Tibial nerve (tissue), 4 donors: ENCODE measurements at regions not wholly inside any gene's neighbourhood (a gene's known extent, or its start where the extent isn't known, plus 50 kb on each side); places are given as distances from the start of the nearest gene placed in this dataset.

ENCODE experiments used
- DNase-seq, 2 donors: peaks; one replicate each; pipeline ENCODE4 v3.0.0-alpha.2; 2019; ENCODE audit warnings: low spot score in 2 of 2
- H3K27ac ChIP-seq, 4 donors: fragments of 200-600 bp; sonication (generic) in 3 of 4; one replicate each; pipeline ENCODE4 v1.5.1; 2017 to 2019; ENCODE audit warnings: mild to moderate bottlenecking in 1 of 4
- H3K27me3 ChIP-seq, 2 donors: fragments of 200-600 bp; sonication (generic) in 1 of 2; one replicate each; pipeline versions ENCODE4 v1.5.1 to v1.6.0; 2017 to 2019
- H3K36me3 ChIP-seq, 3 donors: fragments of 200-600 bp; sonication (generic); one replicate each; pipeline ENCODE4 v1.5.1; 2018 to 2019
- H3K4me1 ChIP-seq, 4 donors: fragments of 200-600 bp; sonication (generic) in 3 of 4; one replicate each; pipeline ENCODE4 v1.5.1; 2017 to 2019
- H3K4me3 ChIP-seq, 4 donors: fragments of 200-600 bp; sonication (generic) in 3 of 4; one replicate each; pipeline ENCODE4 v1.5.1; 2017 to 2019; ENCODE audit warnings: mild to moderate bottlenecking in 1 of 4, moderate library complexity in 1 of 4
- H3K9me3 ChIP-seq, 4 donors: fragments of 200-600 bp; sonication (generic) in 3 of 4; one replicate each; pipeline ENCODE4 v1.5.1; 2017 to 2019
- EP300 ChIP-seq, 2 donors: sonication (generic); formaldehyde crosslinking; IDR thresholded peaks; one replicate each; pipeline ENCODE4 v1.6.1; 2017; ENCODE audit warnings: antibody characterized with exemption in 2 of 2, mild to moderate bottlenecking in 1 of 2
- POLR2A ChIP-seq, 2 donors: fragments of 450-650 bp; IDR thresholded peaks; one replicate each; pipeline ENCODE4 v1.6.1; 2017; ENCODE audit warnings: antibody characterized with exemption in 2 of 2, mild to moderate bottlenecking in 2 of 2, moderate library complexity in 2 of 2
- WGBS, 2 donors: methylation state at CpG; one replicate each; pipeline ENCODE4 v1.1.5; 2018; 5-methylcytosine and 5-hydroxymethylcytosine counted together
- TF ChIP-seq, protein P1 (sequence below), 5 experiments: fragments of 200-600 bp in 3 of 5; fragments of 450-650 bp in 2 of 5; sonication (generic) in 3 of 5; IDR thresholded peaks; one replicate each; pipeline ENCODE4 v1.5.1; 2016 to 2019; ENCODE audit warnings: antibody characterized with exemption in 5 of 5, mild to moderate bottlenecking in 3 of 5, moderate library complexity in 2 of 5

DNA sequence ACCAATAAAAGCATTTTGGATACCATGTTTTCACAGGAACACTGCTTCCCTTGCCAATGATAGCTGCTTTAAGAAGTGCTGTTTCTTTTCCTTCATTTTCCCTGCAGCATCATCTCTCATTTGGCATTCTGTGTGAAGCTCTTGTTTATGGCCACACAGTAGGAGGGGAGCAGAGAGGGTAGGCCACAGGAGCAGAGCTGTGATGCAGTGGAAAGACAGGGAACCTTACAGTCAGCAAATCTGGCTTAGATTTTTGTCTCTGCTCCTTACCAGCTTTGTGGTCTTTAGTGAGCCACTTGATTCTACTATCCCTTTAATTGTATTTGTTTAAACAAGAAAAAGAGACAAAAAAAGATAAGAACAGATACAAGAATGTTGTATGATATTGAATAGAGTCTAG, 138.7 kb downstream of the RPL22L1 start:
- Histone ChIP-seq H3K4me3 (no peak overlapping the region), H3K27me3 (no peaks in the 10 kb centered on the region), H3K4me1 (peaks cover 0 to 7% (median 2%) of the 10 kb centered on the region in 4 donors), H3K9me3 (no peaks in the 10 kb centered on the region), H3K36me3 (no peaks in the 10 kb centered on the region), H3K27ac (no peak overlapping the region)
- TF ChIP-seq, protein P1, sequence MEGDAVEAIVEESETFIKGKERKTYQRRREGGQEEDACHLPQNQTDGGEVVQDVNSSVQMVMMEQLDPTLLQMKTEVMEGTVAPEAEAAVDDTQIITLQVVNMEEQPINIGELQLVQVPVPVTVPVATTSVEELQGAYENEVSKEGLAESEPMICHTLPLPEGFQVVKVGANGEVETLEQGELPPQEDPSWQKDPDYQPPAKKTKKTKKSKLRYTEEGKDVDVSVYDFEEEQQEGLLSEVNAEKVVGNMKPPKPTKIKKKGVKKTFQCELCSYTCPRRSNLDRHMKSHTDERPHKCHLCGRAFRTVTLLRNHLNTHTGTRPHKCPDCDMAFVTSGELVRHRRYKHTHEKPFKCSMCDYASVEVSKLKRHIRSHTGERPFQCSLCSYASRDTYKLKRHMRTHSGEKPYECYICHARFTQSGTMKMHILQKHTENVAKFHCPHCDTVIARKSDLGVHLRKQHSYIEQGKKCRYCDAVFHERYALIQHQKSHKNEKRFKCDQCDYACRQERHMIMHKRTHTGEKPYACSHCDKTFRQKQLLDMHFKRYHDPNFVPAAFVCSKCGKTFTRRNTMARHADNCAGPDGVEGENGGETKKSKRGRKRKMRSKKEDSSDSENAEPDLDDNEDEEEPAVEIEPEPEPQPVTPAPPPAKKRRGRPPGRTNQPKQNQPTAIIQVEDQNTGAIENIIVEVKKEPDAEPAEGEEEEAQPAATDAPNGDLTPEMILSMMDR (IDR thresholded peaks at IDR 0.05): no peak
- TF ChIP-seq POLR2A (IDR thresholded peaks at IDR 0.05) (no peak), EP300 (IDR thresholded peaks at IDR 0.05) (no peak)
- DNase-seq: no peak

DNA sequence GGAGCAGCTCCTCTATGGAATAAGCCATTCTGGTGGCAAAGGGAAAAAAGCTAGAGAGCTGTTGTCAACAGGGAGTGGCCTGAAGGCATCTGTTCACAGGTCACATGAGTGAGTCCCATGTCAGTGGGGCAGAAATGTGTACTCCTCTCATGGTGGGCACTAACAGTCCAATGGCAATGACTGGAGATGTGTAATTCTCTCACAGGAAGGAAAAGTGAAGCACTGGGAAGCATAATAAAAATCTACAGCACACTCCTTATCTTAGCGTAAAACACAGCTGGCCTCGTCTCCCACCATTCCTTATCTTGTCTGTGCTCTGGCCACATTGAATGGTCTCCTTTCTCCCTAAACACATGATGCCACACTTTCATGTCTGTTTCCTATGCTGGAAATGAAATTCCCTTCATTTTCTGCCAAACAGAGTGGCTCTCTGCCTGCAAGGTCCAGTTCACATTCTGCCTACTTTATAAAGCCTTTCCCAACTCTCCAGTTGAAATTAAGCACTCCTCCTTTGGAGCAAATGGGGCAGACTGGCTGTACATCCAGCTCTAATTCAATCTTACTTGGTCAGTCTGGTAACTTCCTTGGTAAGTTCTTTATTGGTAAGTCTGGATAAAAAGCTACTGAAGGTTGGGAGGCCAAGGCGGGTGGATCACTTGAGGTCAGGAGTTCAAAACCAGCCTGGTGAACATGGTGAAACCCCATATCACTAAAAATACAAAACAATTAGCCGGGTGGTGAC, 139.8 kb downstream of the RPL22L1 start:
- H3K4me1 ChIP-seq: peaks cover 0 to 12% (median 2%) of the 10 kb centered on the region in 4 donors
- H3K9me3 ChIP-seq: no peaks in the 10 kb centered on the region
- TF ChIP-seq POLR2A (IDR thresholded peaks at IDR 0.05): no peak
- TF ChIP-seq, protein P1 (IDR thresholded peaks at IDR 0.05): no peak
- no peak for TF ChIP-seq EP300 (IDR thresholded peaks at IDR 0.05)
- H3K27me3 ChIP-seq: no peaks in the 10 kb centered on the region
- 96 to 97% methylated on average over 4 of the region's 4 CpGs for WGBS, 2 donors
- no peak overlapping the region for H3K27ac ChIP-seq
- no peak overlapping the region for H3K4me3 ChIP-seq
- no peak for DNase-seq
- H3K36me3 ChIP-seq: no peaks in the 10 kb centered on the region

DNA sequence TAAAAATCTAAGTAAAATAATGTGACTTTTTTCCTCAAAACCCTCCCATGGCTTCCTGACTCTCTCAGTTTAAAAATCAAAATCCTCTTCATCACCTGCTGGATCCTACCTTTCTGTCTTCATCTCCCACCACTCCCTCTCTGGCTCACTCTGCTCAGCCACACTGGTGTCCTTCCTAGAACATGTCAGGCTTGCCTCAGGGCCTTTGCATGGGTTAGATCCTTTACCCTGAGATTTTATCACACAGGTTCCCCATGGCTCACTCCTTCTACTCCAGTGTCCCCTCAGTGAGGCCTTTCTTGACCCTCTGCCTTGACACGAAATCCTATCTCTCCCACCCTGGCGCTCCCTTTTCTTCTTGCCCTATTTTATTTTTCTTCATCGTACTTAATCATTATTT, 141.8 kb downstream of the RPL22L1 start:
- 92 to 95% methylated on average over 3 of the region's 3 CpGs for WGBS, 2 donors
- Histone ChIP-seq H3K4me3 (no peak overlapping the region), H3K27ac (no peak overlapping the region), H3K36me3 (no peaks in the 10 kb centered on the region), H3K9me3 (no peaks in the 10 kb centered on the region), H3K4me1 (peaks cover 0 to 11% (median 4%) of the 10 kb centered on the region in 4 donors), H3K27me3 (no peaks in the 10 kb centered on the region)
- TF ChIP-seq EP300 (IDR thresholded peaks at IDR 0.05) (no peak), POLR2A (IDR thresholded peaks at IDR 0.05) (no peak)
- TF ChIP-seq, protein P1 (IDR thresholded peaks at IDR 0.05): no peak
- no peak for DNase-seq

DNA sequence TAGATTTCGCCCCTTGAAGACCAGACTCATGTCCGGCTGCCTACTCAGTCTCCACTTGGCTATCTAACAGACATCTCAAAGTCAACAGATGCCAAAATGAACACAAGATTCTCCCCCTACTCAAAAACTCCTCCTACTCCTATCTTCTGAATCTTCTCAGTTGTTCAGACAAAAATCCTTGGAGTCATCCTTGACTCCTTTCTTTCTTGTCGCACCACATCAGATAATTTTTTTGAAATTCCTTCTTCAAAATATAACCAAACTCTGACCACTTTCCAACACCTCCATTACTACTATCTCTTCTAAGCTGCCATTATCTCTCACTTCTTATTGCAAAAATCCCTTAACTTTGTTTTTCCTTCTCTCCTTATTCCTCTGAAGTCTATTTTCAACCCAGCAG, 141.9 kb upstream of the SLC7A14 start:
- H3K4me3 ChIP-seq: no peak overlapping the region
- peaks cover 0 to 11% (median 4%) of the 10 kb centered on the region in 4 donors for H3K4me1 ChIP-seq
- H3K27ac ChIP-seq: peak overlapping the region in 2 of 4 donors; percentile 64 to 74
- no peaks in the 10 kb centered on the region for H3K36me3 ChIP-seq
- H3K27me3 ChIP-seq: no peaks in the 10 kb centered on the region
- TF ChIP-seq POLR2A (IDR thresholded peaks at IDR 0.05): no peak
- TF ChIP-seq, protein P1 (IDR thresholded peaks at IDR 0.05): no peak
- 93 to 96% methylated on average over 3 of the region's 3 CpGs for WGBS, 2 donors
- H3K9me3 ChIP-seq: no peaks in the 10 kb centered on the region
- DNase-seq: no peak

DNA sequence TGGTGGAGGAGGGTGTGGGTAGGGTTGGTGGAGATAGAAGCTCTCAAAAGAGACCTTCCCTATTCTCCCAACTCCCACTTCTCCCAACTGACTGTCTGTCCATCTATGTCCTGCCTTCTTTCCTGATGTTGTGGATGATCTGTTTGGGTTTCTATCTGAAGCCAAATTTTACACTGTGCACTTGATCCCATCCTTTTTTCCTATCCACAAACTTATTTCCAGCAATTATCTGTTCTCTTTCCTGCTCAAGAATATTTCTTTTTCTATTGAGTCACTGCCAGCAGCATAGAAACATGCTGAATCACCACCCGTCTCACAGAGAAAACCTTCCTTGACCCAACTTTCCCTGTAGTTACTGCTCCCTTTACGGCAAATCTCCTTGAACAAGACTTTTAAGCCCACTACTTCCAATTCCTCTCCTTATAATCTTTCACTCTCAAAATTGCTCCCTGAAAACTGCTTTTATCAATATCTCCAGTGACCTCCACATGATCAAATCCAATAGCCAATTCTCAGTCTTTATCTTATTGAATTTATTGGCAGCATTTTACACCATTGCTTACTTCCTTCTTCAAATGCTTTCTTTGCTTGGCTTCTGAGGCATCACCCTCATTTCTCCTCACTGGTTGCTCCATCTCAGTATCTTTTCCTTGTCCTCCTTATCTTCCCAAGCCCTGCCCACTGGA, 141.2 kb upstream of the SLC7A14 start:
- TF ChIP-seq EP300 (IDR thresholded peaks at IDR 0.05) (no peak), POLR2A (IDR thresholded peaks at IDR 0.05) (no peak)
- TF ChIP-seq, protein P1 (IDR thresholded peaks at IDR 0.05): no peak
- DNase-seq: no peak
- no peak overlapping the region for H3K4me3 ChIP-seq
- no peaks in the 10 kb centered on the region for H3K9me3 ChIP-seq
- WGBS, 2 donors: 24 to 31% methylated on average over 2 of the region's 2 CpGs
- peak overlapping the region in 2 of 4 donors; percentile 64 to 74 for H3K27ac ChIP-seq
- peaks cover 0 to 11% (median 4%) of the 10 kb centered on the region in 4 donors for H3K4me1 ChIP-seq
- H3K36me3 ChIP-seq: no peaks in the 10 kb centered on the region
- H3K27me3 ChIP-seq: no peaks in the 10 kb centered on the region
